NAMALWA (cell line): ENCODE measurements at regions not wholly inside any gene's neighbourhood (a gene's known extent, or its start where the extent isn't known, plus 50 kb on each side); places are given as distances from the start of the nearest gene placed in this dataset.
"Not testable (repeated sequence)": the region's sequence is repeated elsewhere in the genome, so short reads cannot be mapped to it uniquely, and the experiment has no call there.

ENCODE experiments used
- DNase-seq: peaks from one replicate; pipeline ENCODE4 v3.0.0-alpha.2; 2015; ENCODE audit warnings: low spot score

DNA sequence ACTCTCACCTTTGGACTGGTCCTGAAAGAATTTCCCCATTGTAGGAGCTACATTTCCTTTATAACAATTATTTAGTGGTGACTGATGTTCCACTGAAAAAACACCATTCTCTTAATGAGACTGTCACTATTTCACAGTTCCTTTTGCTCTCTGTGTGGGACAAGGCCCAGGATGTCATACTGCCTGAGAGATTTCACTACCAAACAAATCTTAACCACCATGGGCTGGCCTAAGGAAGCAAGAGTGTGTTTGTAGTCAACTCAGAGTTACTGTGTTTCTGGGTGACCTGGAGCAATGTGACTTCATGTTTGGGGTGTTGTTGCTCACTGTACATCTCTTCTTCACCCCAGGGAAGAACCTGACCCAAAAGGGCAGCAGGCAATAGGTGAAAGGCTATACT lies 50.1 kb upstream of the ZNF608 start:
- DNase-seq, result no peak

DNA sequence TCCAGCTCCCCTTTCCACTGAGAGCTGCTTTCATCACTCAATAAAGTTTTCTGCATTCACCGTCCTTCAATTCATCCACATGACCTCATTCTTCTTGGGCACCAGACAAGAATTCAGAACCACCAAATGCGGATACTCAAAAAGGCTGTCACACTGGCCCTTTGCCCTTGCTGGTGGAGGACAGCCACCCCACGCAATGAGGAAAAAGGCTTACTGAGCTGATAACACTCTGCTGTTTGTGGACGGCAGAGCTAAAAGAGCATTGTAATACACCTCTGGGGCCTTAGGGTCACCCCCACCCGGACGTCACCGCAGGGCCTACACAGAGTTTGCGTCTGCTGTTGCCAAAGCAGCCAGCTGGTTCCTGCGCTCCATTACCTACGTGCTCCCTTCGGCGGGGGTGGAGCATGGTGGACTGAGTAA lies 51.2 kb upstream of the ZNF608 start:
- DNase-seq, result no peak

DNA sequence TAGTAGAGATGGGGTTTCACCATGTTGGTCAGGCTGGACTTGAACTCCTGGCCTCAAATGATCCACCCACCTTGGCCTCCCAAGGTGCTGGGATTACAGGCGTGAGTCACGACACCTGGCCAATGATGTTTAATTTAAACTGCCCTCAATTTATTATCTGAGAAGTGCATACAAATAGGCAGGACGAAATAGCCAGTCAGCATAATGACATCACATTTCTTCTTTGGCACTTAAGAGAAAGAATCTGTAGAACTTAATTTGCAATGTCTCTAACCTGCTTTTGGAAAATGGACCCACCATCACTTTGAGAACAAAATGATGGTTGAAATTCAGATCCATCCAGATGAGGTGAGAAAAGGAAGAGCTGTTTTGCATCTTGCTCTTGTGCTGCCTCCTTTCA lies 52.5 kb upstream of the ZNF608 start:
- DNase-seq, result no peak

DNA sequence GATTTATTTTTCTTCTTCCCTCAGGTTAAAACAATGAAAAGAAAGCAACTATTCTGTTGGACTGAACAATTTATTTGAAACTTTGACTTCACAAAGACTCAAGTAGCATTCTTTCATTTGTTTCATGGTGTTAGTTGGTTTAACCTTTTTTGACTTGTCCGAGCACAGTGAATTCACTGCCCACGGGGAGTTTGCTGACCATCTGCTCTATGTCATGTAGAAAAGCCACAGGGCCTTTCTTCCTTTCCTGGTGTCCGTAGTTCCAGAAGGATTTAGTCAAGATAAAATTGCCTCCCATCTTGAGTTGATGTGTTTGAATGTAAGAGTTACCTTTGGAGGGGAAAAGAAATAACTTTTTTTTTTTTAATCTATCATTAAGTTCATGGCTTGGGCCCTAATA lies 55.1 kb upstream of the ZNF608 start:
- DNase-seq, result no peak

DNA sequence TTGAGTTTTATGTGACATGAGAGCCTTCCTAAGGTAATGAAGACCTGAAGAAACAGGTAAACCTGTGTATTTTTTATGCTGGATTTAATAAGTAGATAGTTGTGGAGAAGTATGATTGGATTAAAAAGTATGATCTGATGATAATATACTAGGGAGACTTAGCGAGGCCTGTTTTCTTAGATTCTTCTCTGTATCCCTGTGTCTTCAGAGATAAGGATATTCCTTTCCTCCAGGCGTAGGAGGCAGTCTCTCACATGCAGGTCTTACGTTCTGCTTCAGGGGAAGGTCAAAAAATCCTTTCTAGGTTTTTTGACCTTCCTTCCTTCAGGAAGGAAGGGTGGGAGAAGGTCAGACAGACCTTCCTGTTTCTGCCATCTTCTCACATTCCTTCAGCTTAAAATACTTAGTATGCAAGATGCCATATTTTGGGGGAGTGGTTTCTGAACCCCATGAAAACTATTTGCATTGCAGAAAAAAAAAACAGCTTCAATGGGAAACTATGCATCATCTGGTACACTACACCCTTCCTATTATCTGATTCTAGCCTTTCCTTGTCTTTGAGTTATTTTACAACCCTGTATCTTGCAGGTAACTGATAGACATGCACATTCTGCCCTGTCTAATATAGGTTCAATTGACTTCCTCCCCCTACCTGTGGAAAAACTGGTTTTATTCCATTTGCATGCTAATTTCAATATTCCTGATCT lies 57.3 kb upstream of the ZNF608 start:
- no peak for DNase-seq

DNA sequence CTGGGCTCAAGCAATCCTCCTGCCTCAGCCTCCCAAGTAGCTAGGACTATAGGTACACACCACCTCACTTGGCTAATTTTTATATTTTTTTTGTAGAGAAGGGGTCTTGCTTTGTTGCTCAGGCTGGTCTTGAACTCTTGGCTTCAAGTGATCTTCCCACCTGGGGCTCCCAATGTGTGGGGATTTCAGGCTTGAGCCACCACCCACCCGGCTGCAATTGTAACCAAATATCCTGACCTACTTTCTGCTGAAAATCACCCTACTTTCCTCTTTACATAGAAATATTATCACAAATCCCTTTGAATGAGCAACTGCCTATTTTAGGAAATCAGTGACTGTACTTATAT lies 59.6 kb upstream of the ZNF608 start:
- no peak for DNase-seq

DNA sequence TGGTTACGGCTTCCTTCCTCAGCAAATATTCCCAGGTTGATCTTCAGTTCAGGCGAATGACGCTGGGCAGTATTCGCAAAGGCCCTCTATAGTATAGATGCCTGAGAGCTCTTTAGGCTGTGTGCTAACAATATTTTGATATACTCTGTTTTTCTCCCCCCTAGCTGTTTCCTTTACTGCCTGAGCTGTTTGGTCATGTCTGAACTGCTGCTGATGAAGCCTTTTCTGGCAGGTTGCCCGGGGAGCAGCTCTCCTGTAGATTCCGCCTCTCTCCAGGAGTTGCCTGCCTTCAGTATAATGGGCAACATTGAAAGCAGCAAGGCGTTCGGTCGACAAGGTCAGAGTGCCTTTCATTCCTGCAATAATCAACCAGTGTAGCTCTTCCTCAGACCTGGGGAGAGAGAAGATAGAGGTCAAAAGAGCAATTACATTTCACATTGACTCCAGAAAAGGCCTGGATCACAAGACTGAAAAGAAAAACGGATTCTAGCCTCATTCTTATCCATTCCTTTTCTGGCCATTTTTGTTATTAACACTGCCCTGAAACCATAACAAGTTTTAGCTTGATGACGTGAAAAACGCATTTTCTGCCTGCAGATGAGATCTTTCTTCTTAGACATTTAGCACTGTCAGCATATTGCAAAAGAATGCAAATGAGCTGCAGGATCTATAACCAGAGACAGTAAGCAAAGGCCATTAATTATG lies 60.1 kb upstream of the ZNF608 start:
- DNase-seq, result no peak

DNA sequence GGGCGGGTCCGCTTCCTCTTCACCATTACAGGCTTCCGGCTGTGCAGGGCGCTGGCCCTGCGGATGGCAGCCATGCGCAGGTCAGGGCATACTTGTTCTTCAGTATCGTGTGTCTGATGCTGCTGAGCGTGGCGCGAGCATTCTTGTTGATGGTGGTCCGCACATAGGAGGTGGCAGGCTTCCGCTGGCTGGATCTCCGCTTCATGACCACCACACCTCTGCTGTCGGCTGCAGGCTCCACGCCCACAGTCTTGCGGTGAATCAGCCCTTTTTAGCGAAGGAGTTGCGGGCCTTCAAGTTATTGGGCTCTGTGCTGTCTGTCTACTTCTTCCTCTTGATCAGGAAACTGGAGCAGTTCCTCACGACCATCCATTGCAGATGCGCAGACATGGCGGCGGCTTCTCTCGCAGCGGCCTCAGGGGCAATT lies 62.4 kb upstream of the ZNF608 start:
- no peak for DNase-seq

DNA sequence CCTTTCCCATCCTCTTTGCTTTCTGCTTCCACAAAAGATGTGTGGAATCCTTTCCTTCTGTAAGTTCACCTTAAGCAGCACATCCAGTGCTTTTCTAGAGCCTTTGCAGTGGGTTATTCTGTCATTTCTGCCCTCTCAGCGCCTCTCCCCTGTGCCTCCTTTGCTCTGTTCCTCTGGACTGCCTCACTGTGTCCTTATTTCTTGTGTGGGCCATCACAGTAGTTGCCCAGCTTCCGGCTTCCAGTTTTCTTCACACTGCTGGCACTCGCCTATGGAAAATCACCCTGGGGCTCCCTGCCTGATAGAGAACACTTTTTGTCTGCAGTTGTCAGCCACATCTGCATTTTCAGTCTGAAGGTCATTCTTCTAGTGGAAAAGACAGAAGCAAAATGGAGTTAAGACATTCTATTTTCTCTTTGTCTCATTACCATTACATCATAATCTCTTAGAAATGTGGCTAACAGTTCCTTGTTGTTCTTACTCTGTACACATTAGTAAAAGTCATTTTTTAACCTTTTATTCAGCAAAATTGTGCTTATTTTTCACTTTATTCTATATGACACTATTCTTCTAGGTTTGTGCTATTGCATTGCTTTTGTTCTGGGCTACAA lies 64.1 kb upstream of the ZNF608 start:
- DNase-seq, result no peak

DNA sequence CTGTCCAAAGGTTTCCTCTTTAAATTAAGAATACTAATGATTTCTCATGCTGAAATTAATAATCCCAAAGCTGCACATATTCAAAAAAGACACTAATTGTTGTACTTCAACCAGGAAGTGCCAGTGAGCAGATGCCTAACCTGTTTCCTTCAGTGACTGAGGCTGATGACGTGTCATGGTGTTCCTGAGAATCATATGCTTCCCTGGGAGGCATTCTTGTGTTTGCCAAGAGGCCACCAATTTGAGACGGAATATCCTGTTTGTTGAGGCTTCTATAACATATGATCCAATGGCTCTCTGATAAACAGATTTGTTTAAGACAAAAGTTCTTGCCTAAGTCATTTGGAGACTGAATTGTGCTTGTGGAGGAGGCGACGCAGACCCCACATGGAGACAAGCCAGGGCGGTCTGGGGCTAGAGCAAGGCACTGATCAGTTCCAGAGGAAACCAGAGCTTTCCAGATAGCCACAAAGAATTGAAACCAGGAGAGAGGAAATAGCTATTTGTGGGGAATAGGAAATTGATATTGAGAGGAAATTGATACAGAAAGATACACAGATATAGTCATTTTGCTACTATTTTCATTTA lies 66.4 kb upstream of the ZNF608 start:
- no peak for DNase-seq

DNA sequence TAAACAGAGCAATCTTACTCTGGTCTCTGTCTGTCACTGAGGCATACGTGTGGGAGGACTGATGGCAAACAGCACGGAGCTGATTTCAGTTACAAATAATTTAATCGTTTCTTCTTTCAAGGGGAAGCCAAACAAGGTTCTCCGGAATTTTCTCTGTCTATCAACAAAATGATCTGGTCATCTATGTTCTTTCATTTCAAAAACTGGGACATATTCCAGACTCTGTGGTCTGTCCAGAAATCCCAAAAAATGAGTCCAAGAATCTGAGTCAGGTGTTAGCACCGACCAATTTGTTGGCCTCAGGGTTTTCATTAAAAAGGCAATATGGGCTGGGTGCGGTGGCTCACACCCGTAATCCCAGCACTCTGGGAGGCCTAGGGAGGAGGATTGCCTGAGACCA lies 69.9 kb upstream of the ZNF608 start:
- DNase-seq, result no peak

DNA sequence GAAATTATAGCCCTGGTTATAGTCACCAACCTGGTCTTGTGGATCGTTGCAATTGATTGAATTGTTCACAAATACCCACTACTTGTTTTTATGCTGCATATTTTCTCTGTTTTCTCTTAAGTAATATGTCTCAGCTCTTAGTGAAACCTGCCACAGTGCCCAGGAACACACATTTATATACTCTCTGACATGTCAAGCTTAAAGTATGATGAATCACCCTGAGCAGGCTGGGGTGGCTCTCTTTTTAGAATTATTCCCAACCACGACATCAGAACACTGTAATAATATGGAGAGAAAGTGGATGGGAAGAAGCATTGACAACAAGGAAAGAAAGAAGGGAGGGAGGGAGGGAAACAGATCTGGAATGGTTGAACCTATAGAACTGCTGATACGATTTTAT lies 72.8 kb upstream of the ZNF608 start:
- no peak for DNase-seq

DNA sequence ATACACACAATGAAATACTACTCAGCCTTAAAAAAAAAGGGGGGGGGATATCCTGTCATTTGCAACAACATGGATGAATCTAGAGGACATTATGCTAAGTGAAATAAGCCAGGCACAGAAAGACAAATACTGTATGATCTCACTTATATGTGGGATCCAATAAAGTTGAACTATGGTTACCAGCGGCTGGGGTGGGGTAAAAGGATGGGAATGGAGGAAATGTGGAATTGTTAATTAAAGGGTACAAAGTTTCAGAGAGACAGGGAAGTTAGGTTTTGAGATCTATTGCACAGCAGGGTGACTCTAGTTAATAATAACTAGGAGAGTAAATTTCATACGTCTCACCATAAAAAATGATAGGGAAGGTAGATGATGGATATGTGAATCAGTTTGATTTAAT lies 76.2 kb upstream of the ZNF608 start:
- no peak for DNase-seq

DNA sequence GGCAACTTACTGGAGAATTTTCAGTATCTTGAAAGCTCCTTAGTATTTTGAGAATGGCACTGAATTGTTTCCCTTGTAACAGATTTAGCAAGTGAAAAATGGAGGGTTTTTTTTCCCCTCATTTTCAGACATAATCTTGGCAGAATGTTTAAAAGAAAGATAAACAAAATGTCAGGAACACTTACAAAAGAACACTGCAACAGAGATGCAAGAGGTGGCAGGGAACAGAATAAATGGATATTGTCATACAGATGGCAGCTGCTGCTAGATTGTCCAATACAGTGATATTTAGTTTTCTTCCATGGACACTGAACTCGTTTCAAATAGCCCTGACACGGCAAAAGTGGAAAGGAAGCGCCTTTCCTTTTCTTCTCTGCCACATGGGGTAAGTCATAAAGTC lies 76.9 kb upstream of the ZNF608 start:
- no peak for DNase-seq

DNA sequence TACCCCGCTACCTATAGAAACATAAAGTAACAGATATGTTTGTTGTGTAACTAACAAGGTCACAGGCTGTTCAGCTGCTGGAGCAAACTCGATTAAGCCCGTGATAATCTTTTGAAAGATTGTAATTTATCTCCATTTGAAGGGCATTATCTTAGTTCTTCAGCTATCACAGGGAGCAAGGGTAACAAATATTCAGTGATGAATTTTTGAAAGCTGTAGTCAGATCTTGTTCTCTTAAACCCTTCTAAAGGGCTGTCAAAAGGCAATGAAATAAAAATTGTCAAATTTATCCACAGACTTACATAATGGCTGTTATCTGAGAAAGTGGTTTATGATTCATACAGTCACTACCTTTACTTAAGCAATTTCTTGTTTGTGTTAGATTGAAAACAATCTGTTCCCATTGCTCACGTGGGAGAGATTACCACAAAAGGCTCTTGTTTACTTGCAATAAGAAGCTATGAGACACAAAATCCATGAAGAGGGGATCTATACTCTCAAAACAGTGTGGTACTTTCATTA lies 78.3 kb upstream of the ZNF608 start:
- peak; percentile 45 for DNase-seq

DNA sequence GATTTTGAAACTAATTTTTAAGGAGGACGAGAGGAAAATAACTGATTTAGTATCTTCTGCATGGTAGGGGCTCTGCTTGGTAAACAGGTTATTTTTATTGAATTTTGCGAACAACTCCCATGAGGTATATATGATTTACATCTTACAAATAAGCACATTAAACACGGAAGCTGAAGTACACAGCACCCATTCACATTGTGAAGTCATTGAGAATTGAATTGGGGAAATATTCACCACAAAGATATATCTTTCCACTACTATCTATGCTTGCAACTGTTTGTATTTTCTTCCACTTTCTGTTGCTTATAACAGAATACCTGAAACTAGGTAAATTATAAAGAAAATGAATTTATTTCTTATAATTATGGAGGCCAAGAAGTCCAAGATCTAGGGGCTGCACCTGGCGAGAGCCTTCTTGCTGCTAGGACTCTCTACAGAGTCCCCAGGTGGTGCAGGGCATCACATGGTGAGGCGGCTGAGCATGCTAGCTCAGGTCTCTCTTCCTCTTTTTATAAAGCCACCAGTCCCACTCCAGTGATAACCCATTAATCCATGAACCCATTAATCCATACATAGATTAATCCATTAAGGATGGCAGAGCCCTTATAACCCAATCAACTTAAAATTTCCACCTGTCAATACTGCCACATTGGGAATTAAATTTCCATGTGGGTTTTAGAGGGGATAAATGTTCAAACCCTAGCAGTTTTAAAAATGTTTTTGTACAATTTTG lies 79.0 kb upstream of the ZNF608 start:
- peak; percentile 87 for DNase-seq

DNA sequence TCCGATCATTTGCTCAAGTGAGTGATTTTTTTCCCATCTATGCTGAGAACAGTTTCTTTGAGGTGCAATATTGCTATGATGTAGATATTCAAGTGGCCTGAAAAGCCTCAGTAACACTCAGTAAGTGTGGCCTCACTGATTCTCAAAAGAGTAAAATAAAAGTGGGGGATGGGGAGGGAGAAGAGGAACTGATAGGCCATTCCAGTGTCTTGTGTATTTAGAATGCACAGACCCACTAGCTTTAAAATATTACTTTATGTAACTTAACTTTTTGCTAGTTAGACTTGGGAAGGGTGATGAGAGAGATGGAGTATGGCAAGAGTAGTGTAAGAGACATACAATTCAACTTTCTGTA lies 79.5 kb upstream of the ZNF608 start:
- no peak for DNase-seq

DNA sequence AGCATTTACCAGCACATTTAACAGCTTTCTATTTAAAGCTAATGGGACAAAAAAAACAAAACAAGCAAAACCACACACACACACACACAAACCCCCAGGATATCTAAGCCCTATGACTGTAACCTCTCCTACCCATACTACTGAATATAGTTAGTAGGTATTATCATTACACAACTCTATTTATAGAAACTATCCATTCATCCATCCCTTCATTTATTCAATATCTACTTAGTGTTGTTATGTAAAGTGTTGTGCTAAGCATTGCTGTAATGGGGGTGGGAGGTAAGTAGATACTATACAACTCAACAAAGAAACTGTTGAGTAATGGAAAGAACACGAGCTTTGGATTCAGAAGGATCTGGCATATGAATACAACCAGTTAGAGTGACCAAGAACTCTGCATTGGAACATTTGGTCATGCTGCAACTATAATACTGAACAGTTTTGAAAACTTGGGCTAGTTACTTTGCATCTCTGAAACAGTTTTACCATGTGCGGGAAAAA lies 82.3 kb upstream of the ZNF608 start:
- no peak for DNase-seq

DNA sequence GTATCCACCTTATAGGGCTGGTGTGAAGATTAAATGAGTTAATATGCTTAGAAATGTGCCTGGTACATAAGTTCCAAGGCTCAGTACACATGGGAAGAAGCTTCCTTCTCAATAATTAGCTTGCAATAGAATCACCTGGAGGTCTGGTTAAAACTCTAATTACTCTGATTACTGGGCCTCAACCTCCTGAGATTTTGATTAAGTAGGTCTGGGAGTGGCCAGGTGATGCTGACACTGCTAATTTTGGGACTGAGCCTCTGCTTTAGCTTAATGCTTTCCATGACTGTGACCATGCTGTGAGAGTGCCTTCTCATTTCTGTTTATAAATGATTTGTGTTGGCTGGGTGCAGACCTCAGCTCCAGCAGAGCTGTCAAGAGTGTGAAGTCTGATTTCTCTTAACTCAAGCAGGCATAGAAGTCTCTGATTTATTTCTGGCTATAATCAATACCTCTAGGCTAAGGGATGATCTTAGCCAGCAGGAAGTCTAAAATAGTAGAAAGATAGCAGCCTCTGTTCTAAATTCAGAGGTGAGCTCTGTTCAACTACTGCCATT lies 85.3 kb upstream of the ZNF608 start:
- DNase-seq, result no peak

DNA sequence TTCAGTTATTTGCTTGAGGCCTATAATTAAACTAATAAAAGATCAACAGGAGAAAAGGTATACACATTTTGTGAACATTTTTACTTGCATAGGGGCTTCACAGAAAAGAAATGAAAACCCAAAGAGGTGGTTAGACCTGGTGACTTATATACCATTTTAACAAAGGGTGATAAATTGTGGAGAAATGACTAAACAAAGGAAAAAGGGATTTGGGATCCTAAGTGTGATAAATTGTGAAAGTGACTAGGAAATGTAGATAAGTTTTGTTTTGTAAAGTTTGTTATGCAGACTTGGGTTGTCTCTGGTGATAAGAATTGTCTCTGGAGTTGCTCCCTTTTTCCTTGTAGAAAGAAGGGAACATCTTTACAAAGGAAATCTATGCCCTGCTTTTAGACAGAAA lies 86.1 kb upstream of the ZNF608 start:
- no peak for DNase-seq

DNA sequence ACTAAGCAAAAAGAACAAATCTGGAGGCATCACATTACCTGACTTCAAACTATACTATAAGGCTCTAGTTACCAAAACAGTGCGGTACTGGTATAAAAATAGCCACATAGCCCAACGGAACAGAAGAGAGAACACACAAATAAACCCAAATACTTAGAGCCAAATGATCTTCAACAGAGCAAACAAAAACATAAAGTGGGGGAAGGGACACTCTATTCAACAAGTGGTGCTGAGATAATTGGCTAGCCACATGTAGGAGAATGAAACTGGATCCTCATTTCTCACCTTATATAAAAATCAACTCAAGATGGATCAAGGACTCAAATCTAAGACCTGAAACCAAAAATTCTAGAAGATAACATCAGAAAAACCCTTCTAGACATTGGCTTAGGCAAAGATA lies 89.9 kb upstream of the ZNF608 start:
- not testable (repeated sequence) for DNase-seq
